Stomach (tissue), 8 donors: ENCODE measurements at regions not wholly inside any gene's neighbourhood (a gene's known extent, or its start where the extent isn't known, plus 50 kb on each side); places are given as distances from the start of the nearest gene placed in this dataset.

ENCODE experiments used
- DNase-seq, 2 donors: peaks; one replicate each; pipeline versions ENCODE4 v3.0.0 to v3.0.0-alpha.2; 2013 to 2019
- H3K27ac ChIP-seq, 5 donors: fragments of 200-600 bp in 4 of 5; sonication (generic) in 4 of 5; one replicate each; pipeline ENCODE4 v1.5.1; 2013 to 2019; ENCODE audit warnings: mild to moderate bottlenecking in 1 of 5, moderate library complexity in 1 of 5
- H3K27me3 ChIP-seq, 3 donors: fragments of 200-600 bp; sonication (generic); one replicate each; pipeline ENCODE4 v1.5.1; 2017 to 2019; ENCODE audit warnings: mixed run types in 1 of 3
- H3K36me3 ChIP-seq, 4 donors: fragments of 200-600 bp; sonication (generic); 1 replicate in 3 of 4; 2 replicates in 1 of 4; pipeline ENCODE4 v1.5.1; 2016 to 2019
- H3K4me1 ChIP-seq, 4 donors: fragments of 200-600 bp; sonication (generic); one replicate each; pipeline ENCODE4 v1.5.1; 2016 to 2019
- H3K4me3 ChIP-seq, 4 donors: fragments of 200-600 bp; sonication (generic) in 3 of 4; one replicate each; pipeline ENCODE4 v1.5.1; 2016 to 2019; ENCODE audit warnings: mild to moderate bottlenecking in 1 of 4
- H3K9me3 ChIP-seq, 4 donors: fragments of 200-600 bp; sonication (generic); one replicate each; pipeline ENCODE4 v1.5.1; 2016 to 2019
- EP300 ChIP-seq: sonication (generic); formaldehyde crosslinking; IDR thresholded peaks from one replicate; pipeline ENCODE4 v1.6.1; 2017; ENCODE audit warnings: antibody characterized with exemption
- POLR2A ChIP-seq, 4 donors: fragments of 450-650 bp; IDR thresholded peaks; one replicate each; pipeline ENCODE4 v1.6.1; 2016; ENCODE audit warnings: antibody characterized with exemption in 4 of 4, control low read depth in 2 of 4, mild to moderate bottlenecking in 1 of 4, moderate library complexity in 1 of 4
- POLR2AphosphoS5 ChIP-seq, 3 donors: sonication (generic); formaldehyde crosslinking; IDR thresholded peaks; one replicate each; pipeline ENCODE4 v1.6.1; 2016; ENCODE audit warnings: antibody characterized with exemption in 3 of 3
- WGBS, 5 donors: extraction: QIAGEN DNeasy Blood & Tissue Kit in 3 of 5; methylation state at CpG; one replicate each; pipeline versions ENCODE4 v1.1.5 to v1.1.7; 2013 to 2018; 5-methylcytosine and 5-hydroxymethylcytosine counted together
- intact Hi-C: fragments of 100-400 bp; cut with DNase I; formaldehyde crosslinking; loops from one replicate; pipeline ENCODE4 v1.15.1; 2023; ENCODE audit warnings: low total_unique reads
- TF ChIP-seq, protein P1 (sequence below), 7 experiments: fragments of 450-650 bp in 4 of 7; fragments of 200-600 bp in 3 of 7; sonication (generic) in 3 of 7; IDR thresholded peaks; one replicate each; pipeline ENCODE4 v1.5.1; 2016 to 2019; ENCODE audit warnings: antibody characterized with exemption in 7 of 7, control low read depth in 2 of 7, mild to moderate bottlenecking in 1 of 7
- donor health status: healthy with polysubstance abuse.
- donor health status: Bipolar disorder and iron deficiency.
- donor health status: healthy.

- Histone ChIP-seq H3K4me1 (no peaks in the 10 kb centered on the region), H3K4me3 (no peak overlapping the region), H3K9me3 (no peaks in the 10 kb centered on the region), H3K27me3 (no peaks in the 10 kb centered on the region), H3K36me3 (no peaks in the 10 kb centered on the region), H3K27ac (peak overlapping the region in 1 of 5 donors; percentile 20)
- DNase-seq: no peak
- no peak for TF ChIP-seq POLR2AphosphoS5 (IDR thresholded peaks at IDR 0.05)
- TF ChIP-seq POLR2A (IDR thresholded peaks at IDR 0.05): no peak
- TF ChIP-seq EP300: no peak
- TF ChIP-seq, protein P1, sequence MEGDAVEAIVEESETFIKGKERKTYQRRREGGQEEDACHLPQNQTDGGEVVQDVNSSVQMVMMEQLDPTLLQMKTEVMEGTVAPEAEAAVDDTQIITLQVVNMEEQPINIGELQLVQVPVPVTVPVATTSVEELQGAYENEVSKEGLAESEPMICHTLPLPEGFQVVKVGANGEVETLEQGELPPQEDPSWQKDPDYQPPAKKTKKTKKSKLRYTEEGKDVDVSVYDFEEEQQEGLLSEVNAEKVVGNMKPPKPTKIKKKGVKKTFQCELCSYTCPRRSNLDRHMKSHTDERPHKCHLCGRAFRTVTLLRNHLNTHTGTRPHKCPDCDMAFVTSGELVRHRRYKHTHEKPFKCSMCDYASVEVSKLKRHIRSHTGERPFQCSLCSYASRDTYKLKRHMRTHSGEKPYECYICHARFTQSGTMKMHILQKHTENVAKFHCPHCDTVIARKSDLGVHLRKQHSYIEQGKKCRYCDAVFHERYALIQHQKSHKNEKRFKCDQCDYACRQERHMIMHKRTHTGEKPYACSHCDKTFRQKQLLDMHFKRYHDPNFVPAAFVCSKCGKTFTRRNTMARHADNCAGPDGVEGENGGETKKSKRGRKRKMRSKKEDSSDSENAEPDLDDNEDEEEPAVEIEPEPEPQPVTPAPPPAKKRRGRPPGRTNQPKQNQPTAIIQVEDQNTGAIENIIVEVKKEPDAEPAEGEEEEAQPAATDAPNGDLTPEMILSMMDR (IDR thresholded peaks at IDR 0.05): no peak
- WGBS, 5 donors: 95 to 98% (median 96%) methylated on average over 4 of the region's 4 CpGs
- intact Hi-C loops: no loop called here
Measured at GRCh38 chr10:29958440-29958839, 100.9 kb downstream of the JCAD start.

DNA sequence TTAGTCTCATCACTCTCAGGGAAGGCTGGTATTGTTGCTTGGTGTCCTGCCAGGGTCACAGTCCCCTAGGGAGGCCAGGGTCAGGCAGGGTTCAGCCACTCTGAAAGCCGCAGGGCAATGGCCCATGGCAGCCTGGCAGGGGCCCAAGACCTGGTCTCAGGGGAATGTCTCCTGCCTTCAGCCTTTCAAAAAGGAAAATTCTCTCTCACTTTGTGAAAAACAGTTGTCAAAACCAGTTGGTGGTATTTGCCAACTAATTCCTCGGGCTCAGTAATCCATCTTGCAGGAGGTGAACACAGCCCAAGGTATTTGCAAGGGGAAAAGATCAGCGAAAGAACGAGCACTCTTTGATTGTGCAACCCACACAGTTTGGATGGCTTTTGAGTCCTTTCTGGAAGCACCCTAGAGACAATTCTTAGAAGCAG, 101.5 kb downstream of the JCAD start:
- Histone ChIP-seq H3K27ac (peak overlapping the region in 2 of 5 donors; percentile 5 to 37), H3K4me1 (no peaks in the 10 kb centered on the region), H3K27me3 (no peaks in the 10 kb centered on the region), H3K4me3 (no peak overlapping the region), H3K36me3 (no peaks in the 10 kb centered on the region), H3K9me3 (no peaks in the 10 kb centered on the region)
- TF ChIP-seq EP300 (no peak), POLR2AphosphoS5 (IDR thresholded peaks at IDR 0.05) (peak in 1 of 3 donors; percentile 18)
- TF ChIP-seq, protein P1 (IDR thresholded peaks at IDR 0.05): no peak
- intact Hi-C loops: no loop called here
- peak in 1 of 2 donors; percentile 36 for DNase-seq
- 26 to 51% (median 39%) methylated on average over 4 of the region's 4 CpGs for WGBS, 5 donors

GRCh38 chr10:29957236-29957635, 102.2 kb downstream of the JCAD start:
- DNase-seq: no peak
- intact Hi-C loops: no loop called here
- Histone ChIP-seq H3K27me3 (no peaks in the 10 kb centered on the region), H3K27ac (peak overlapping the region in 1 of 5 donors; percentile 37), H3K4me3 (no peak overlapping the region), H3K4me1 (no peaks in the 10 kb centered on the region), H3K9me3 (no peaks in the 10 kb centered on the region), H3K36me3 (no peaks in the 10 kb centered on the region)
- no peak for TF ChIP-seq POLR2AphosphoS5 (IDR thresholded peaks at IDR 0.05)
- TF ChIP-seq, protein P1 (IDR thresholded peaks at IDR 0.05): no peak
- no peak for TF ChIP-seq POLR2A (IDR thresholded peaks at IDR 0.05)
- TF ChIP-seq EP300: no peak
- 71 to 79% (median 74%) methylated on average over 4 of the region's 4 CpGs for WGBS, 5 donors

GRCh38 chr10:29956335-29956924, 103.0 kb downstream of the JCAD start:
- H3K36me3 ChIP-seq: no peaks in the 10 kb centered on the region
- DNase-seq: no peak
- intact Hi-C loops: no loop called here
- H3K9me3 ChIP-seq: no peaks in the 10 kb centered on the region
- 73 to 91% (median 78%) methylated on average over 7 of the region's 7 CpGs for WGBS, 5 donors
- H3K4me3 ChIP-seq: no peak overlapping the region
- H3K4me1 ChIP-seq: no peaks in the 10 kb centered on the region
- no peaks in the 10 kb centered on the region for H3K27me3 ChIP-seq
- H3K27ac ChIP-seq: no peak overlapping the region
- TF ChIP-seq EP300 (no peak), POLR2A (IDR thresholded peaks at IDR 0.05) (no peak), POLR2AphosphoS5 (IDR thresholded peaks at IDR 0.05) (no peak)
- TF ChIP-seq, protein P1 (IDR thresholded peaks at IDR 0.05): no peak
